ENCODE measurements at regions not wholly inside any gene's neighbourhood (a gene's known extent, or its start where the extent isn't known, plus 50 kb on each side); places are given as distances from the start of the nearest gene placed in this dataset.

- no peak for DNase-seq
- intact Hi-C loops (cut with DNase I) = no loop called here
Observed at GRCh38 chr2:52929412-52929811, 838.2 kb upstream of the CHAC2 start.

DNA sequence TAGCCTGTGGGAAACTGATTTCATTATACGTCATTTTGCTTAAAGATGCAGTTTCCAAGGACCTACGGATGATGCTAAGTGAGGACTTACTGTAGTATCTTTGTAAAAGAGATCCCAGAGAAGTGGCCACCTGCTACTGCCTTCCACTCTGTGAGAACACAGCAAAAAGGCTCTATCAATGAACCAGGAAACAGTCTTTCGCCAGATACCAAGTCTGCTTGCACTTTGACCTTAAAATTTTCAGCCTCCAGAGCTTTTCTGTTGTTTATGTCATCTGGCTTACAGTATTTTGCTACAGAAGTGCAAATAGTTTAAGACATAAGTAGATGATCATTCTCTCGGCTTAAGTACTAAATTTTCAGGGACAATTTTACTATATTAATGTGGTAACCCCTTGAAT is 847.9 kb upstream of the CHAC2 start:
- H3K4me3 ChIP-seq = no peak overlapping the region
- no peak for ATAC-seq
- H3K27me3 ChIP-seq (ENCODE audit: low read depth) = no peaks in the 10 kb centered on the region
- H3K36me3 ChIP-seq = no peaks in the 10 kb centered on the region
- no peak for DNase-seq
- H3K4me1 ChIP-seq = no peaks in the 10 kb centered on the region
- no peak overlapping the region for H3K27ac ChIP-seq
- intact Hi-C loops (cut with DNase I) = no loop called here
- TF ChIP-seq, protein P1, sequence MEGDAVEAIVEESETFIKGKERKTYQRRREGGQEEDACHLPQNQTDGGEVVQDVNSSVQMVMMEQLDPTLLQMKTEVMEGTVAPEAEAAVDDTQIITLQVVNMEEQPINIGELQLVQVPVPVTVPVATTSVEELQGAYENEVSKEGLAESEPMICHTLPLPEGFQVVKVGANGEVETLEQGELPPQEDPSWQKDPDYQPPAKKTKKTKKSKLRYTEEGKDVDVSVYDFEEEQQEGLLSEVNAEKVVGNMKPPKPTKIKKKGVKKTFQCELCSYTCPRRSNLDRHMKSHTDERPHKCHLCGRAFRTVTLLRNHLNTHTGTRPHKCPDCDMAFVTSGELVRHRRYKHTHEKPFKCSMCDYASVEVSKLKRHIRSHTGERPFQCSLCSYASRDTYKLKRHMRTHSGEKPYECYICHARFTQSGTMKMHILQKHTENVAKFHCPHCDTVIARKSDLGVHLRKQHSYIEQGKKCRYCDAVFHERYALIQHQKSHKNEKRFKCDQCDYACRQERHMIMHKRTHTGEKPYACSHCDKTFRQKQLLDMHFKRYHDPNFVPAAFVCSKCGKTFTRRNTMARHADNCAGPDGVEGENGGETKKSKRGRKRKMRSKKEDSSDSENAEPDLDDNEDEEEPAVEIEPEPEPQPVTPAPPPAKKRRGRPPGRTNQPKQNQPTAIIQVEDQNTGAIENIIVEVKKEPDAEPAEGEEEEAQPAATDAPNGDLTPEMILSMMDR (IDR thresholded peaks at IDR 0.05) = no peak
- H3K9me3 ChIP-seq = no peaks in the 10 kb centered on the region

More at GRCh38 chr2:52929412-52929811, 838.2 kb upstream of the CHAC2 start:
- H3K36me3 ChIP-seq = no peaks in the 10 kb centered on the region
- H3K4me1 ChIP-seq = no peaks in the 10 kb centered on the region
- no peaks in the 10 kb centered on the region for H3K27me3 ChIP-seq (ENCODE audit: low read depth)
- TF ChIP-seq, protein P1 (IDR thresholded peaks at IDR 0.05) = no peak
- no peak overlapping the region for H3K27ac ChIP-seq
- H3K9me3 ChIP-seq = no peaks in the 10 kb centered on the region
- ATAC-seq = no peak
- H3K4me3 ChIP-seq = no peak overlapping the region

DNA sequence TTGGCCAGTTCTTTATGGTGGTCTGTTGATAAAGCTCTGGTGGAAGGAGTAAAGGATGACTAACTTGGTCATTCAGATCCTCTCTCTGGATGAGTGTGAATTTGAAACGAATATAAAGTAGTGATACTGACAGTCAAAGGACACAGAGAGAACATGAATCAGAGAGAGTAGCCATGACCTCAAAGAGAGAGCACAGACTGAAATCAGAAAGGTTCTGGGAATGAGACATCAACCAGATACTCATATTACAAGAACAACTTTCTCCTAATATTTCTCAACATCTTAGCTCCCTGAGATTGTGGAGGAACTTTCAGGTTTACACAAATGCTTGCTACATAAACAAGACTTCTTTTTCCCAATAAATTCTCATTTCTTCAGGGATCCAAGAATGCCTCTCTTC is 849.1 kb upstream of the CHAC2 start:
- Histone ChIP-seq H3K36me3 (no peaks in the 10 kb centered on the region), H3K27me3 (ENCODE audit: low read depth) (no peaks in the 10 kb centered on the region), H3K9me3 (no peaks in the 10 kb centered on the region), H3K4me1 (no peaks in the 10 kb centered on the region), H3K27ac (no peak overlapping the region), H3K4me3 (no peak overlapping the region)
- DNase-seq (no peak), ATAC-seq (no peak)
- intact Hi-C loops (cut with DNase I) = no loop called here
- TF ChIP-seq, protein P1 (IDR thresholded peaks at IDR 0.05) = no peak

DNA sequence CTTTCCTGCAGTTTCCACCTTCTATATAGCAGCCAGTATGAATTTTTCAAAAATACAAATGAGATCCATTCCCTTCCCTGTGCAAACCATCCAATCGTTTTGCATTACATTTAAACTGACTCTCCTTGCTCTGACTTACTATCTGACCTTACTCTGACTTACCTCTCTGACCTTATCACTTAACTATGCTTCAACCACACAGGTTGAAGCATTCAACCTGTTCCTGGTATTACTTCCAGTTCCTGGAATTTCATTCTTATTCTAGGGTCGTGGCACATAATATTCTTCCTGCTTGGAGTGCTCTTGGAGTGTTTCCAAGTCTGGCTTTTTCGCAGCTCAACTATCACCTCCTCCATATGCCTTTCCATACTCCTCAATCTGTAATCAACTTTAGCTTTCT is 850.6 kb upstream of the CHAC2 start:
- DNase-seq = no peak
- TF ChIP-seq, protein P1 (IDR thresholded peaks at IDR 0.05) = no peak

DNA sequence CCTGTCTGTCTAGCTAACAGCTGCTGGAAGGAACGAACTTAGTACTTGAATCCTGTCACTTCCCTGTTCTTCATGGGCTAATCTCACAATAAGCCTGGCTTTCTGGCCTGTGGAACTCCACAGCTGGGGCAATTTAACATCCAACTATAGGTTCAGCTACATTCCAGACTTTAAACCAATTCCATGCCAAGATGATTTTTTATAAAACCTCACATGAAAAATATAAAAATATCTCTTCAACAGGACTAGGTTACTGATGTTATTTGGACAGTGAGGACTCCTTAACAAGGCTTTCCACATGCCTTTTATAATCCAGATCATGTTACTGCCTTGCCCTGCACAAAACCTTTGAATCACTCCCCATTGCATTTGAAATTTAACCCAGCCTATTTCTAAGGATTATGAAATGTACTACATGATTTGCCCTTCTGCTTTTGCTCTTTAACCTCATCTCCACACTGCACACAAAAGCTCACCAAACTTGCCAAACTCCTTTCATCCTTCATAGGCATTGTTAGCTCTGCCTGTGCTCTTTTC is 863.2 kb upstream of the CHAC2 start:
- TF ChIP-seq, protein P1 (IDR thresholded peaks at IDR 0.05) = no peak

More for the DNA sequence above, 850.6 kb upstream of the CHAC2 start:
- H3K27me3 ChIP-seq (ENCODE audit: low read depth) = no peaks in the 10 kb centered on the region
- no peaks in the 10 kb centered on the region for H3K4me1 ChIP-seq
- no peaks in the 10 kb centered on the region for H3K36me3 ChIP-seq
- intact Hi-C loops (cut with DNase I) = no loop called here
- no peak overlapping the region for H3K4me3 ChIP-seq
- ATAC-seq = no peak
- no peaks in the 10 kb centered on the region for H3K9me3 ChIP-seq
- H3K27ac ChIP-seq = no peak overlapping the region

More for the DNA sequence above, 863.2 kb upstream of the CHAC2 start:
- intact Hi-C loops (cut with DNase I) = no loop called here
- no peaks in the 10 kb centered on the region for H3K36me3 ChIP-seq
- no peaks in the 10 kb centered on the region for H3K9me3 ChIP-seq
- no peak overlapping the region for H3K4me3 ChIP-seq
- H3K27ac ChIP-seq = no peak overlapping the region
- no peaks in the 10 kb centered on the region for H3K4me1 ChIP-seq
- no peaks in the 10 kb centered on the region for H3K27me3 ChIP-seq (ENCODE audit: low read depth)
- ATAC-seq (no peak), DNase-seq (no peak)
